OCI-LY1 (cell line): ENCODE measurements at regions not wholly inside any gene's neighbourhood (a gene's known extent, or its start where the extent isn't known, plus 50 kb on each side); places are given as distances from the start of the nearest gene placed in this dataset.
A peak's percentile ranks its signal among the peaks of the same experiment; 100 is the strongest.

ENCODE experiments used
- H2AFZ ChIP-seq: fragments of 200-600 bp; sonication (generic), shearing (Covaris generic); 2 replicates; pipeline ENCODE4 v1.6.0; 2014; ENCODE audit warnings: antibody characterized with exemption, mild to moderate bottlenecking, low read length
- H3F3A ChIP-seq: fragments of 200-600 bp; sonication (generic), shearing (Covaris generic); 2 replicates; pipeline ENCODE4 v1.6.0; 2014; ENCODE audit warnings: mild to moderate bottlenecking, antibody characterized with exemption, low read length, moderate library complexity; ENCODE audit not compliant: insufficient read depth
- H3K27ac ChIP-seq: fragments of 200-600 bp; sonication (generic); 2 replicates; pipeline ENCODE4 v1.5.1; 2014; ENCODE audit warnings: low read length, mixed run types, mild to moderate bottlenecking, low read depth; ENCODE audit not compliant: poor library complexity, severe bottlenecking
- H3K27me3 ChIP-seq: fragments of 200-600 bp; sonication (generic); 2 replicates; pipeline ENCODE4 v1.6.0; 2014; ENCODE audit warnings: antibody characterized with exemption, mild to moderate bottlenecking, low read length, moderate library complexity; ENCODE audit not compliant: insufficient read depth
- H3K36me3 ChIP-seq: fragments of 200-600 bp; sonication (generic); 2 replicates; pipeline ENCODE4 v1.6.1; 2014; ENCODE audit warnings: mild to moderate bottlenecking, antibody characterized with exemption, low read length, moderate library complexity, mixed read lengths; ENCODE audit not compliant: insufficient read depth
- H3K4me1 ChIP-seq: fragments of 200-600 bp; sonication (generic); 2 replicates; pipeline ENCODE4 v1.5.1; 2014; ENCODE audit warnings: mild to moderate bottlenecking, low read length, moderate library complexity; ENCODE audit not compliant: insufficient read depth, severe bottlenecking
- H3K4me2 ChIP-seq: fragments of 200-600 bp; sonication (generic), shearing (Covaris generic); 2 replicates; pipeline ENCODE4 v1.6.1; 2014; ENCODE audit warnings: low read length
- H3K4me3 ChIP-seq: fragments of 200-600 bp; sonication (generic); 2 replicates; pipeline ENCODE4 v1.5.1; 2014; ENCODE audit warnings: low read length, low read depth, mild to moderate bottlenecking, mixed read lengths; ENCODE audit not compliant: poor library complexity, severe bottlenecking
- H3K79me2 ChIP-seq: fragments of 200-600 bp; shearing (Covaris generic); 2 replicates; pipeline ENCODE4 v1.6.1; 2016; ENCODE audit warnings: mixed run types, low read length, mixed read lengths; ENCODE audit not compliant: insufficient read depth
- H3K9ac ChIP-seq: fragments of 200-600 bp; sonication (generic), shearing (Covaris generic); 2 replicates; pipeline ENCODE4 v1.6.1; 2014; ENCODE audit warnings: mild to moderate bottlenecking, low read length, mixed read lengths
- H3K9me2 ChIP-seq: fragments of 200-600 bp; sonication (generic), shearing (Covaris generic); 2 replicates; pipeline ENCODE4 v1.6.1; 2014; ENCODE audit warnings: low read depth, mild to moderate bottlenecking, low read length, mixed read lengths
- H3K9me3 ChIP-seq: fragments of 200-600 bp; shearing (Covaris generic); 2 replicates; pipeline ENCODE4 v1.6.1; 2014; ENCODE audit warnings: low read length, mixed read lengths
- H4K20me1 ChIP-seq: fragments of 200-600 bp; sonication (generic), shearing (Covaris generic); 2 replicates; pipeline ENCODE4 v1.6.0; 2016; ENCODE audit warnings: mild to moderate bottlenecking, low read length; ENCODE audit not compliant: insufficient read depth
- CTCF ChIP-seq: fragments of 200-600 bp; sonication (generic), shearing (Covaris generic); IDR thresholded peaks from 2 replicates; pipeline ENCODE4 v1.5.1; 2017; ENCODE audit warnings: mild to moderate bottlenecking, antibody characterized with exemption, low read length, moderate library complexity, mixed read lengths
- EZH2 ChIP-seq: fragments of 200-600 bp; sonication (generic), shearing (Covaris generic); IDR thresholded peaks from 2 replicates; pipeline ENCODE4 v1.8.0; 2017; ENCODE audit warnings: borderline replicate concordance, mixed run types, mild to moderate bottlenecking, antibody characterized with exemption, low read length, moderate library complexity, mixed read lengths

- no peaks in the 10 kb centered on the region for H3K36me3 ChIP-seq
- no peak overlapping the region for H3K9ac ChIP-seq
- H3K27ac ChIP-seq = no peak overlapping the region
- 0 out of 2 replicates have a peak, but pooled peaks cover 11% of the 10 kb centered on the region for H3K27me3 ChIP-seq
- H4K20me1 ChIP-seq = no peaks in the 10 kb centered on the region
- no peak overlapping the region for H3K4me2 ChIP-seq
- no peak overlapping the region for H3K4me3 ChIP-seq
- no peaks in the 10 kb centered on the region for H3F3A ChIP-seq
- TF ChIP-seq EZH2 = no peak
- TF ChIP-seq CTCF = no peak
- no peaks in the 10 kb centered on the region for H3K9me3 ChIP-seq
- no peaks in the 10 kb centered on the region; the same call in 1 of the 2 replicates for H3K9me2 ChIP-seq
- peaks cover 12% of the 10 kb centered on the region for H3K4me1 ChIP-seq
- H3K79me2 ChIP-seq = no peaks in the 10 kb centered on the region
- no peak overlapping the region for H2AFZ ChIP-seq
Observed at GRCh38 chr7:26036092-26036491, 115.9 kb upstream of the NFE2L3 start.

- no peaks in the 10 kb centered on the region for H3K9me2 ChIP-seq
- peaks cover 12% of the 10 kb centered on the region for H3K4me1 ChIP-seq
- TF ChIP-seq CTCF = no peak
- no peak for TF ChIP-seq EZH2
- no peaks in the 10 kb centered on the region for H3K9me3 ChIP-seq
- H3K4me2 ChIP-seq = peak overlapping the region; percentile 5; the same call in 1 of the 2 replicates
- no peak overlapping the region for H3K4me3 ChIP-seq
- H3K27me3 ChIP-seq = 0 out of 2 replicates have a peak, but pooled peaks cover 11% of the 10 kb centered on the region
- H3K36me3 ChIP-seq = no peaks in the 10 kb centered on the region
- H3K79me2 ChIP-seq = no peaks in the 10 kb centered on the region
- no peak overlapping the region for H2AFZ ChIP-seq
- H3F3A ChIP-seq = no peaks in the 10 kb centered on the region
- H4K20me1 ChIP-seq = no peaks in the 10 kb centered on the region
- no peak overlapping the region for H3K9ac ChIP-seq
- H3K27ac ChIP-seq = no peak overlapping the region
Observed at GRCh38 chr7:26038201-26038990, 113.6 kb upstream of the NFE2L3 start.

GRCh38 chr7:26040085-26040484 is 111.9 kb upstream of the NFE2L3 start:
- H4K20me1 ChIP-seq = no peaks in the 10 kb centered on the region
- no peak overlapping the region for H3K4me3 ChIP-seq
- H3F3A ChIP-seq = no peaks in the 10 kb centered on the region
- H3K27ac ChIP-seq = no peak overlapping the region
- H3K36me3 ChIP-seq = no peaks in the 10 kb centered on the region
- H3K27me3 ChIP-seq = 0 out of 2 replicates have a peak, but pooled peaks cover 11% of the 10 kb centered on the region
- H2AFZ ChIP-seq = no peak overlapping the region
- no peaks in the 10 kb centered on the region for H3K79me2 ChIP-seq
- no peak overlapping the region for H3K9ac ChIP-seq
- H3K9me2 ChIP-seq = no peaks in the 10 kb centered on the region
- no peaks in the 10 kb centered on the region for H3K9me3 ChIP-seq
- H3K4me2 ChIP-seq = no peak overlapping the region
- TF ChIP-seq EZH2 (no peak), CTCF (no peak)
- peaks cover 12% of the 10 kb centered on the region for H3K4me1 ChIP-seq
